GM12875 (cell line): ENCODE measurements at regions not wholly inside any gene's neighbourhood (a gene's known extent, or its start where the extent isn't known, plus 50 kb on each side); places are given as distances from the start of the nearest gene placed in this dataset.

Experiments used
- H3K4me3 ChIP-seq: one replicate; pipeline ENCODE4 v1.5.1; 2011; ENCODE audit warnings: low read depth, low read length, control low read depth
- CTCF ChIP-seq: IDR thresholded peaks from 2 replicates; pipeline ENCODE4 v1.5.1; 2011; ENCODE audit warnings: low read depth, mild to moderate bottlenecking, control low read depth, inconsistent platforms, low read length, moderate library complexity, borderline replicate concordance; ENCODE audit not compliant: insufficient read depth

DNA sequence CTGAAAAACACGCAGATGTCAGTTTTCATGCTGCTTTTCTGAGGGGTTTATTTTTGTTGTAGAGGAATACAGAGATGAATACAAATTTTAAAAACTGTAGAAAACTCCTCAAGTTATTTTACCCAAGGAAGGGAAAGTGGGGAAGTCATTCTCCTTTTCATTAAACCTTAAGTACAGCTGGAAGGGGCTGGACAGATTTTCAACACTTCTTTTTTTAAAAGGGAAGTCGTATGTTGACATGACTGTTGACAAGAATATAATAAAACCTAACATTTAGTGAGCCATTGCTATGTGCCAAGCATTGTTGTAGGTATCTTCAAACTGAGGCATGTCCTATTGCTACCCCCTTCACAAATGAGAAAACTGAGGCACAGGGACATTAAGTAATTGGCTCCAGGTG lies 235.7 kb upstream of the ELL2 start:
- H3K4me3 ChIP-seq: no peak overlapping the region
- TF ChIP-seq CTCF: no peak

GRCh38 chr5:96196890-96197289 lies 235.2 kb upstream of the ELL2 start:
- no peak overlapping the region for H3K4me3 ChIP-seq
- TF ChIP-seq CTCF: no peak

DNA sequence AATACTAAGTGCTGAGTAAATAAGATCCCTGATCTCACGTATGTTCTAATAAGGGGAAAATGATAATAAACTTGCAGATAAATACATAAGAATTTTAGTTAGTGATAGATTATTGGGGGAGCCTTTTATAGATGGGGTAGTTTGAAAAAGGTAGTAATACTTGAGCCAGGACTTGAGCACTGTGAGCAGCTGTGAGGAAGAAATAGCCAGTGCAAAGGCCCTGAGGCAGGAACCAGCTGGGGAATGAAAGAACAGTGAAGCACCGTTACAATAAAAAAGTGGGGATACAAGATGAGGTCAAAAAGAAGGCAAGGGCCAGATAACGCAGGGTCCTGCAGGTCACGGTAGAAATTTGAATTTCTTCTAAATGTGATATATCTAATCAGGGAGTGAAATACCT lies 234.8 kb upstream of the ELL2 start:
- no peak for TF ChIP-seq CTCF
- H3K4me3 ChIP-seq: no peak overlapping the region

DNA sequence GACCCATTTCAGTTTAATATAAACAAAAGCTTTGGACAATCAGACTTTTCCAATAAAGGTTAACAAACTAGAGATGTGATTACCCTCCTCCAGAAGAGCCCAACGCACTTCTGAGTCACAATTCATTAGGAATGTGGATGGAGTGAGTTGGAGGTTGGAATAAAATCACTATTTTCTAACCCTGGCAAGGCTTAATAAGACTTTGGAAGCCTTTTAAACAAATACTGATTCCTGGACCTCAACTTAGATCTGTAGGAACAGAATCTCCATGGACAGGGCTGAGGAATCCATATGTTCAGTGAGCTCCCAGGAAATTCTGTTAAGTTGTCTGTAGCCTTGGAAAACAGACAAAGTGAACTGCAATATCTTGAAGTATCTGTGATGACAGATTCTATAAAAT lies 233.5 kb upstream of the ELL2 start:
- no peak overlapping the region for H3K4me3 ChIP-seq
- TF ChIP-seq CTCF: no peak

- no peak for TF ChIP-seq CTCF
- H3K4me3 ChIP-seq: no peak overlapping the region
Measured at GRCh38 chr5:96194593-96194992, 232.9 kb upstream of the ELL2 start.

- no peak for TF ChIP-seq CTCF
- no peak overlapping the region for H3K4me3 ChIP-seq
Measured at GRCh38 chr5:96193946-96194345, 232.3 kb upstream of the ELL2 start.

- H3K4me3 ChIP-seq: no peak overlapping the region
- TF ChIP-seq CTCF: no peak
Measured at GRCh38 chr5:96189987-96190386, 228.3 kb upstream of the ELL2 start.
